ENCODE measurements at regions not wholly inside any gene's neighbourhood (a gene's known extent, or its start where the extent isn't known, plus 50 kb on each side); places are given as distances from the start of the nearest gene placed in this dataset.

DNA sequence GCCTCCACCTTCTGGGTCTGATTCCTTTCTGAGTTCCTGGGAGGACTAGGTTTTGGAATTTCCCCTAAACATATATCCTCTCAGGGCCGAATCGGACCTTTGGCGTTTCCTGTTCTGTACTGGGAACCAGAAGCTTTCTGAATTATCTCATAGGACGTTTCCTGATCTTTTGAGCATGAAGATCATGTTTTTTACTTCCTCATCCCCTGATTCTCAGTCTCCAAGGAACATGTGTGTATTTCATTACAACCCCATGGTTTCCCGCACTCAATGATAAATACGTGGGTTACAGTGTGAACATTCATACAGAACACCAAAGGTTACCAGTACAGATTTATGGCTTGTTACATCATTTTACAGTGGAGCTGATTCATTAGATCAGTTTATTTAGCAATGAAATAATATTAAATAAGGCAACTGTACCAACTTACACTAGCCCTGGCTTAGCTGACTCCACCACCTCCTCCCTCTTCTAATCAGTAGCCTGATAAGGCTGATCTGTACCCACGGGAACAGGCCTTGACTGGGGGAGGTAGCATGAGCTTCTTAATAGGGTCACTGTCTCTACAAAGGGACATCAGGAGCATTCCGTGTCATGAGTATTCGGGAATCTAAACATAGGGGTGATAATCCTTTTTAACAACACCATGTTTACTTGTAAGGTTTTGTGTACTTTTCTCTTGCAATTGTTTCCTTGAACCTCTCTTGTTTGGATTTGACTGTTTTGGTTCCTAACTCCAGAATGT lies 57.8 kb upstream of the ERRFI1 start:
- H3K4me3 ChIP-seq (ENCODE audit: low read depth, low read length), result no peak overlapping the region
- TF ChIP-seq, protein P1, sequence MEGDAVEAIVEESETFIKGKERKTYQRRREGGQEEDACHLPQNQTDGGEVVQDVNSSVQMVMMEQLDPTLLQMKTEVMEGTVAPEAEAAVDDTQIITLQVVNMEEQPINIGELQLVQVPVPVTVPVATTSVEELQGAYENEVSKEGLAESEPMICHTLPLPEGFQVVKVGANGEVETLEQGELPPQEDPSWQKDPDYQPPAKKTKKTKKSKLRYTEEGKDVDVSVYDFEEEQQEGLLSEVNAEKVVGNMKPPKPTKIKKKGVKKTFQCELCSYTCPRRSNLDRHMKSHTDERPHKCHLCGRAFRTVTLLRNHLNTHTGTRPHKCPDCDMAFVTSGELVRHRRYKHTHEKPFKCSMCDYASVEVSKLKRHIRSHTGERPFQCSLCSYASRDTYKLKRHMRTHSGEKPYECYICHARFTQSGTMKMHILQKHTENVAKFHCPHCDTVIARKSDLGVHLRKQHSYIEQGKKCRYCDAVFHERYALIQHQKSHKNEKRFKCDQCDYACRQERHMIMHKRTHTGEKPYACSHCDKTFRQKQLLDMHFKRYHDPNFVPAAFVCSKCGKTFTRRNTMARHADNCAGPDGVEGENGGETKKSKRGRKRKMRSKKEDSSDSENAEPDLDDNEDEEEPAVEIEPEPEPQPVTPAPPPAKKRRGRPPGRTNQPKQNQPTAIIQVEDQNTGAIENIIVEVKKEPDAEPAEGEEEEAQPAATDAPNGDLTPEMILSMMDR (IDR thresholded peaks at IDR 0.05; ENCODE audit: low read depth, low read length), result no peak

DNA sequence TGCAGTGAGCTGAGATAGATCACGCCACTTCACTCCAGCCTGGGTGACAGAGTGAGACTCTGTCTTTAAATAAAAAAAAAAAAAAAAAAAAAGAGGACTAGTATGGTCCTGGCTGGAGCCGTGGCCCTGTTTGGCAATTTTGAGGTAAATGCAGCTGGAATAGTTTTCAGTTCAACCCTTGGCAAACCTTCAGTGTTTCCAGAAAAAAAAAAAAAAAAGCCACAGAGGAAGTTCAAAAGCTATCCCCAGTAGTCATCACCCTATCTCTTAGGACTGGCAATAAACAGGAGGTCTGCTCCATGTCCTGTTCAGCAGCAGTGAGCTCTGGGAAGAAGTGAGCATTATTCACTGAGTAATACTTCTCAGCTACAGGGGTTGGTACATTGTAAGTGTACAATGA lies 56.8 kb upstream of the ERRFI1 start:
- H3K4me3 ChIP-seq (ENCODE audit: low read depth, low read length), result no peak overlapping the region
- TF ChIP-seq, protein P1 (IDR thresholded peaks at IDR 0.05; ENCODE audit: low read depth, low read length), result no peak

DNA sequence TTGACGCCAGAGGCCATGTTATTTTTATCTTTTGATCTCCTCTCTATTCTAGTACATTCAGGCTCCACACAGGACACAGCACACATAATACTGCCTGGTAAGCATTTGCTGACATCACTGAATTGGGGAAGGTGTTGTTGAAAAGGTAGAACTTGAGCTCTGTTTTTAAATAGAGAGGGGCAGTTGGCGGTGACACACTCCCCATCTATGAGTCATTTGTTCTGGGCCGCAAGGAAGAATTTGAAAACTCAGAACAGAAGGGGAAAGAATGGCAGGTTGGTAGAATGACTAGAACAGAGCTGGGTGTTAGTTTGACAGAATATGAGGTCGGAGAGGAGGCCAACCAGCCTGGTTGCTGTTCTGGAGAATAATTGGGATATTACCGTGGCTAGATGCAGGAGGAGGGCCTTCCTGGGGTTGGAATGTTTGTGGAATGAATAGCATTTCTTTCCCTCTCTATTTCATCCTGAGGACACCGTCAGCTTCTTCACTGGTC lies 52.1 kb upstream of the ERRFI1 start:
- H3K4me3 ChIP-seq (ENCODE audit: low read depth, low read length), result no peak overlapping the region

DNA sequence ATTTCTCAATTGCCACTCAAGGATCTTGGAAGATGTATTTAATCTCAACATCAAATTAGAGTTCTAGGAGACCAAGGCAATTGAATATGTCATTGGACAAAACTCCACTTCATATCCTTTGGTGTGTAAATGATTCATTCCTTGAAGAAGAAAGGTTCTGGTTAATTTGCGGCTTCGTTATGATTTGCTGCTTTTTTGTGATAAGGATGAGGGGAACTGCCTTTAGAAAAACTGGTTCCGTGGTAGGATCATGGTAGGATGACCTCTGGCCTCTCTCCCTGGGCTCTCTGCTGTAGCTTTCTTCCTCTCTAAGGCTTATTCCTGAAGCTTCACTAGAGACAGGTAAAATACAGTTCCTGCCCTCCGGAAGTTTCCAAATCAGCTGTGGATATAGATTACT lies 51.5 kb upstream of the ERRFI1 start:
- no peak overlapping the region for H3K4me3 ChIP-seq (ENCODE audit: low read depth, low read length)
- TF ChIP-seq, protein P1 (IDR thresholded peaks at IDR 0.05; ENCODE audit: low read depth, low read length), result no peak

More for the DNA sequence above, 52.1 kb upstream of the ERRFI1 start:
- TF ChIP-seq, protein P1 (IDR thresholded peaks at IDR 0.05; ENCODE audit: low read depth, low read length), result no peak

DNA sequence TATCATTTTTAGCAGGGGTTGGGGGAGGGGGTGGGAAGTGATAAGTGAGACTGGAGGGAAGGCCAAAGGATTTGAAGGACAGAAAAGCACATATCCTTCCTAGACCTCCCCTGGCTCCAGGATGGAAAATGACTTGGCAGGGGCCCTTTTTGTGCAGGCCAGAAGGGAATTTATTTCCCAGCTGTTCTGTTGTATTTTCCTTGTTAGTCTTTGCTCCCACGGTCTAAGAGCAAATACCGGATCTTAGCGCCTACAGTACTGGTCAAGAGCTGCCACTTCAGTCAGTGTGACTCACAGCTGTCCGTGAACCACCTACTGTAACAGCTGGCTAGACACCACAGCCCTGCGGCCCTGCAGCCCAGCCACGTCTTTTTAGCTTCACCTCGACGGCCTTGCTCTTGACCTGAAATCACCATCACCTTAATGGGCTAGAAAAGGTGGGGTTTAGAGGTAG lies 51.0 kb upstream of the ERRFI1 start:
- TF ChIP-seq, protein P1 (IDR thresholded peaks at IDR 0.05; ENCODE audit: low read depth, low read length), result no peak

DNA sequence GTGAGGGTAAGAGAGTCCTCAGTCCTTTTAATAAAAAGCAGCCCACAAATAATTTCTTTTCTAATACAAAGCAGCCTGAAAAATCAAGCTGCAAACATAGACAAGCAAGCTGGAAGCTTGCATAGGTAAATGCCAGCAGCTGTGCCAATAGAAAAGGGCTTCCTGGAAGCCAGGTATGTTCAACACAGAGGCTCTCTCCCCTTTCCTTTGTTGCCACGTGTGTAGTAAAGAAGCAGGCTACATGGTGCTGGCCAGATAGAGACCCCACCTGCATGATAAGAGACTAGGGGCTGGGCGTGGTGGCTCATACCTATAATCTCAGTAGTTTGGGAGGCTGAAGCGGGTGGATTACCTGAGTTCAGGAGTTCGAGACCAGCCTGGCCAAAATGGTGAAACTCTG lies 50.1 kb upstream of the ERRFI1 start:
- TF ChIP-seq, protein P1 (IDR thresholded peaks at IDR 0.05; ENCODE audit: low read depth, low read length), result no peak
- H3K4me3 ChIP-seq (ENCODE audit: low read depth, low read length), result no peak overlapping the region

More for the DNA sequence above, 51.0 kb upstream of the ERRFI1 start:
- no peak overlapping the region for H3K4me3 ChIP-seq (ENCODE audit: low read depth, low read length)

Data from WI38 (cell line).